Fibroblast of gingiva (primary cell): ENCODE measurements at regions not wholly inside any gene's neighbourhood (a gene's known extent, or its start where the extent isn't known, plus 50 kb on each side); places are given as distances from the start of the nearest gene placed in this dataset.
"Not testable (repeated sequence)": the region's sequence is repeated elsewhere in the genome, so short reads cannot be mapped to it uniquely, and the experiment has no call there.

ENCODE experiments used
- DNase-seq: peaks from one replicate; pipeline ENCODE4 v3.0.0-alpha.2; 2011; ENCODE audit warnings: low read depth

DNA sequence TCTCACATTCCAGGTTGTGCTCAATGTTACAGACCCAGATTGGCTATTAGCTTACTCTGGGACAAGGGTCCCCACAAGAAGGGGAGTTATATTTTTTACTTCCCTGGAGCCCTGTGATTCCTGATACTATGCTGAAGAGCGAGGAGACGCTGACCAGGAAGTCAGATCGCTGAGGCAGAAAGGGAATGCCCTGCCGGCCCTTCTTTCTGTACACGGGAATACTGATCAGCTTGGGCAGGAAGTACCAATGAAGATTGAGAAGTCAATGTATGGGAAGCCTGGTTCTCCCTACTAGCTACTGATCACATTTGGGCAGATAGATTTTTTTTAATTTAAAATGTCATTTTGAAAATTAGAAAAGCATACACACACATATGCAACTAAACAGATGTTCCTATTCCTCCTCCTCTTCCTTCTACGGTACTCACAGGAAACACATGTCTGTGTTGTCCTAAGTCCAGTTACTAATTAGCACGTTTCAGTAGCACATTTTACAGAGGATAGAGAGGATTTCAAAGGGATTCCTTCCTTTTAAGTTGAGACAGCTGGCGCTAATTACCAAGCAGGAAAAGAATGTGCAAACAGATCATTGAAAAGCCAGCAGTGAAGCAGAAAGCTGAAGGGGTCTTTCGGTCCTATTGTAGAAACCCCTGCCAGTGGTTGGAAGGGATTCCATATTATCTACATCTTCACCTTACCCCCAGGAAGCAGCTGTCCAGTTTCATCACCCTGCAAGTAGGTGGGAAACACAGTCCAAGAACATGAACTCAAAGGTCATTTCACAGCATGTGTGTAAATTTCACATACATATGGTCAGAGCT, 292.4 kb downstream of the DUSP6 start:
- DNase-seq: peak; percentile 14

DNA sequence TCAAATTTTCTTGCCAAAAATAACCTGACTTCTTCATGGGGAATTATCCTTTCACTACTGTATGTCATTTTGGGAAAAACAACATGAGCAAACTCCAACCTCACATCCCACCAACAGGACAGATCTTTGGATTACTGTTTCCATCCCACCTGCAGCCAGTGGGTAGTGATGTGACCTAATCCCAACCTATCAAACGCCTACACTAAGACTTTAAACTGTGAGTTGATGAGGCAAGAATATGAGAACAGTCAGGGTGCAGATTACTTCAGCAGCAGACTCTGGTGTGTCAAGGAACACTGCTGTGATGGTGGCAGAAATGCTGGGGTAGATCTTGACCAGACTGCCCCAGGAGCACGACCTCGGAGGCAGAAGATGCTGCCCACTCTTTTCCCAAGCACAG, 293.2 kb downstream of the DUSP6 start:
- DNase-seq: no peak

DNA sequence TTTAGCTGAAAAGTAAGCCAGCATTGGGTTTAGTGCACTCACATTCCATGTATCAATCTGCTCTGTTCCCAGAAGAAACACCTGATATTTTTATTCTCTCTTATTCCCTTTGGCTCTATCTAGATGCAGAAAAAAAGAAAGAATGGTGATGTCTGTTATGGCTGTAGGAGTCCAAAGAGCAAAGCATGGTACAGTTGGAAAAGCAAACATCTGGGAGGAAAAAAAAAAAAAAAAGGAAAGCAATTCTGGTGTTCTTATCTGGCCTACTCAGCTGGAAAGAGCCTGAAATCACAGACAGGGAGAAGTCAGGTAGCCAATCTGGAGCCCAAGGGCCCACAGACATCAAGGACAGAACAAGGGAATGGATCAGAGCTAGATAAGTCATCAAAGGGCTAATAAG, 293.9 kb downstream of the DUSP6 start:
- no peak for DNase-seq

DNA sequence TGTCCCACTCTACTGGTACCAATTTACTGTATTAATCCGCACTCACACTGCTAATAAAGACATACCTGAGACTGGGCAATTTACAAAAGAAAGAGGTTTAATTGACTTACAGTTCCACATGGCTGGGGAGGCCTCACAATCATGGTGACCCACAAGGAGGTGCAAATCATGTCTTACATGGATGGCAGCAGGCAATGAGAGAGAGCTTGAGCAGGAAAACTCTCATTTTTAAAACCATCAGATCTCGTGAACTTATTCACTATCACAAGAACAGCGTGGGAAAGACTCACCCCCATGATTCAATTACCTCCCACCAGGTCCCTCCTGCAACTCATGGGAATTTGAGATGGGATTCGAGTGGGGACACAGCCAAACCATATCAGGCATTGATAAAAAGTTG, 298.5 kb downstream of the DUSP6 start:
- not testable (repeated sequence) for DNase-seq

DNA sequence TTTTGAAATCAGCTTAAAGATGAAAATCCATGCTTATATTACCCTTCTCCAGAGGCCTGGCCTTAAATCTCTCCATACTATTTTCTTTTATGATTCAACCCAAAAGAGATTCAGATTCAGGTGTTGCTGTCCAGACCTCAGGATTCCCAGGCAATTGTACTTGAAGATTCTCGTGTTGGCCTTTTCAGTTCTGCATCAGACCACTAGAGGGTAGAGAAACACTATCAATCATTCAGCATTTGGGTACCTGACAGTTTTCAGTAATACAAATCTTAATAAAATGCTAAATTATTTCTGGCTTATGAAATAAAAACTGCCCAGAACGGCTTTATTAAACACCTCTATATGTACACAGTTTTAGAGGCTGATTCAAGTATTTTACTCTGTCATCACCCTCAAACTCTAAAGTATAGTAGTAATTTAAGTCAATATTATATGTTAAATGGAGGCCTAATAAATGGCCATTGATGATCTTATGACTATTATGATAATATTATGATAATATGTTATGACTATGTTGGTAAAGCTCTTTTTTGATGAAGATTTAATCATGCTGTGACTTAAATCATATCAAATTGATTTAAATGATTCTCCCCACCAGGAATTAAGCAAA, 301.1 kb downstream of the DUSP6 start:
- DNase-seq: peak; percentile 56

DNA sequence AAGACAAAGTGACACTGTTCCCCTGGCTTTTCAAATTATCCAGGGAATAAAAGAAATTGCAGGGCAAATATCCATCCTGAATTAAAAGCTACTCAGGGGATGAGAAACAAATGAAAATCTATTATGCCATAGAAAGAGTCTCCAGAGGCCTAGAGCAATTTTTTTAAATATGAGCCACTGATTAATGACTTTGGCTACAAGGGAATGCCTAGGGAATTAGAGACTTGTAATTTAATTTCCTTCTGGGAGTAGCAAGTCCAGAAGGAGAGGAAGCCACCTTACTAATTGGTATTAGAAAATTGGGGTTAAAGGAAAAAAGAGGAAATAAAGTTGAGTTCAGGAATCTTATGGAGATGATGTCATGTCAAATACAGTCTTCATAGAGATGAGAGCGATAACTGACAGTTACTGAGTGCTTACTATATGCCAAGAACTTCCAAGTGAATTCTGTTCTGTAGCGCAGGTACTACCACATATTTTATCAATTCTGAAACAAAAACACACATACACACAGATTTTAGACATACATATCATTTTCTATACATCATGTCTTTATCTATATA, 304.4 kb downstream of the DUSP6 start:
- DNase-seq: no peak

DNA sequence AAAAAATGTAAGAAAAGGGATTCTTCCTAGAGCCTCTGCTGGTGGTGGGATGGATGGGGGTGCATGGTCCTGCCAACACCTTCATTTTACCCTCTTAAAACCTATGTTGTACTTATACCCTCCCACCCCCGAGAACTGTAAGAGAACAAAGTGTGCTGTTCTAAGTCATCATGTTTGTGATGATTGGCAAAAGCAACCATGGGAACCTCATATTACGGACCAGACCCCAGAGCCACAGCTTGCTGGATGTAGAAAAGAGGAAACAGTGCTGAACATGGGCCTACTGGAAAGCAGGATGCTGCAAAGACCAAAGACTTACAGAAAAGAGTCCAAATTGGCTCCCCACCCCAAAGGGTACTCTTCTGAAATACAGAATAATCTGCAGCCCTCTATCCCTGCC, 311.2 kb downstream of the DUSP6 start:
- no peak for DNase-seq

DNA sequence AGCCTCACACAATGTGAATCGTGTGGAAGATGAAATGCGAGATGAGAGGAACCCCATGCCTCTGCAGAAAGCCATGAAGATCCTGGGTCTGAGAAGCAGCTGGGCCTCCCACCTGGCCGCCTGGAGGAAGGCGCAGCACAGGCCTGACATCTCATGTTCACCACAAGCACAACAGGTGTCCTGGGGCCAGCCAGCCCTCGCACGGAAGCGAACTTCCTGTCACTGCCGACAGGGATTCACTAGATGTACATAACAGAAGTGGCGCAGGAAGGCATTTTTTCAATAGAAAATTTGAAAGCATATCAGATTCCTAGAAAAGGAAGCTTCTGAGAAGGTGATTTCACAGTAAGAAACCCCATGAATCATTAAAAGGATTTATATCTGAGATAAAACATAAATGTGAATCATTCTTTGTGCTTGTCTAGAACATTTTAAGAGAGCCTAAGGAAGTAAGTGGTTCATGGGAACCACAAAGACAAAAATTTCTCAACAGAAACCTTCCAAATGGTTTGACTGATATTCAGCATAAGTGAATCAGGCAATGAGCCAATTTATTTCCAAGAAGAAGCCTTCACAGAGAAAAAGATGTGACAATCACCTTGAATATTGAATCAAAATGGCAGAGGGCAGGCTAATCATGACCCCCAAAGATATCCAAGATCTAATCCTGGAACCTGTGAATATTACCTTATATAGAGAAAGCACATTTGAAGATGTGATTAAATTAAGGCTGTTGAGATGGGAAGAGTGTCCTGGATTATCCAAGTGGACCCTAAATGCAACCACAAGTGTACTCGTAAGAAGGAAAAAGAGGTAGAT, 311.9 kb downstream of the DUSP6 start:
- no peak for DNase-seq

DNA sequence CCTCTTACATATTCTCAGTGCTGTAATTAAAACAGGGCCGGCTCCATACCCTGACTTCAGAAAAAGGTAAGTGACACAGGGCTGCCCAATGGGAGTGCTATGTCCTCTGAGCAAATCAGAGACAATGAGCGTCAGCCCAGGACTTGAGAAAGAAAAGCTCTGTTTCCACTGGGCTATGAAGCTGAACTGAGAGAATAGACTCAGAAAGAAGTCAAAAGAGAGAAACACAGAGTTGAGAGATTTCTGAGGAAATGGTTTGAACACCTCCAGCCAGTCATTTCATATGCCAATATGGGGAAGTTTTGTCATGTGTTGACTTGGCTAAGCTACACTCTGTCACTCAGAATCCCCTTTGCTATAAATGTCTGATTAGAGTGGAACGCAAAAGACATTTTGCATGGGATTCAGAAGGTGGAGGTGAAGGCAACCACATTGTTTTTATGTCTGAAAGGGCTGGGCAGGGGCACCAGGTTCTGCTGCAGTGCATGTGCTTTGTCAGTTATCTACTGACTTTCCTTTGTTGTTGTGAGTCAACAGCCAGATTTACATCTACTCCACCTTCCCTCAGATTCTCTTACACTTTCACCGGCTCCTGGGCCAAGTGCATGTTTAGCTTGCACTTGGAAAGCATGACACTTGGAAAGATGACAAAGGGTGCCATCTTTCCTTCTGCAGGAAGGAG, 313.3 kb downstream of the DUSP6 start:
- DNase-seq: no peak

DNA sequence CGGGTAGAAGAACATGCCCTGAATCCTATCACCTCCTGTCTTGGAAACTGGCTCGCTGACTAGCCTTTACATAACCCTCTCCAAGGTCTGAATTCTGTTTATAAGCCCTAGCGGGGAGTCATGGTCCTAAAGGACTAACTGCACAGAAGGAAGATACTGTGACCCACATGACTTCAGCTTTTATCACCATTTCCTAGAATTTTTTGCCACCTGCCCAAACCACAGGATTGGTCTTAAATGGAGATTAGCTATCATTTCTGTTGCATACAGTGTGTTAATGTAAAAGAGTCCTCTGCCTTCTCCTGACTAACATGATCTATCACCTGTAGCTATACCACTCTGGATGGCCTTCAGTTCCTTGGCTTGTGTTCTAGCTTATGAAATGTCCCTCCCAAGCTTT, 319.2 kb downstream of the DUSP6 start:
- no peak for DNase-seq

DNA sequence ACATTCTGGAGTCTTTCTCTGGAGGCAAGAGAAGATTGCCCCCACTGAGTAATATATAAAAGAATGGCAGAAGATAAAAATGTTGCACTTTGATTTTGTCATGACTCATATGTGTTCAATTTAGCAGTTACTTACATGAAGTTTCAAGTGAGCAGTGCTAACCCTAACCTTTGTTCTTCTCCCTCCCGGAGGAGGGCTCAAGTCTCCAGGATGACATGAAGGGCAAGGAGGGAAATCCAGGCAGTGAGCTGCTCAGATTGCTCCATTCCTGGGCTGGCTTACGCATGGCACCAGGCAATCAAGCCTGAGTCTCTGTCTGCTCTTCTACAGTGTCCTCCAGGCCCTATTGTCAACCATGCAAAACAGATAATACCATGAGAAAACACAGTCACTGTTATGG, 322.3 kb downstream of the DUSP6 start:
- no peak for DNase-seq

DNA sequence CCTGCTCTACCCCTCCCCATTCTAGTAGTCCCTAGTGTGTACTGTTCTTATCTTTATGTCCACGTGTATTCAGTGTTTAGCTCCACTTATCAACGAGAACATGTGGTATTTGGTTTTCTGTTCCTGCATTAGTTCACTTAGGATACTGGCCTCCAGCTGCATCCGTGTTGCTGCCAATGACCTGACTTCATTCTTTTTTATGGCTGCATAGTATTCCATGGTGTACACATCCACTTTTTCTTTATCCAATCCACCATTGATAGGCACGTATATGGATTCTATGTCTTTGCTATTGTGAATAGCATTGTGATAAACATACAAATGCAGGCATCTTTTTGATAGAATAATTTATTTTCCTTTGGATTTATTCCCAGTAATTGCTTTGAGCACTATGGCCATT, 327.7 kb downstream of the DUSP6 start:
- DNase-seq: no peak

DNA sequence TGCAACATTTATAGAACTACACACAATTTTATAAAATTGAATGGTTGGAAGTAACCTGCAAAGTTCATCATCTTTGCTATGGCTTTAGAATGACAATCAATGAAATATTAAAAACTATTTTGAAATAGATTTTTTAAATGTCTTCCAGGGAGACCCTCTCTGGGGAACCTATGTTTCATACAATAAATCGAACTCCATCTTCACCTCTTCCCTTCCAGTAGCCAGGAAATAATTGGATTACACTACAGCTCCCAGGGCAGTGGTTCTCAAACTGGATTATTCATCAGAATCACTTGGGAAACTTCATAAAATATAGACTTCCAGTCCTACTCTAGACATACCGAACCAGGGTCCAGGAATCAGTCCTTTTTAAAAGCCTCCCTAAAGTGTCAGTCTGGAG, 328.4 kb downstream of the DUSP6 start:
- no peak for DNase-seq

DNA sequence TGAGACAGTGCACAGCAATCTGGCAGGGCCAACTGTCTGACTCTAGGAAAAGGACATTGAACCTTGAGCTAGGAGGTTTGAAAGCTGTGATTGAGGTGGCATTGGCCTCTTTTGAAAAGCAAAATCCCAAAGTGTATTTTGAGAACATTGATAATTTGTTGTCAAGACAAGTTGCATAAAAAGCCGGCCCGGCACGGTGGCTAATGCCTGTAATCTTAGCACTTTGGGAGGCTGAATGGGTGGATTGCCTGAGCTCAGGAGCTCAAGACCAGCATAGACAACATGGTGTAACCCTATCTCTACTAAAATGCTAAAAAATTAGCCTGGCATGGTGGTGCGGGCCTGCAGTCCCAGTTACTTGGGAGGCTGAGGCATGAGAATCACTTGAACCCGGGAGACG, 331.6 kb downstream of the DUSP6 start:
- DNase-seq: no peak

DNA sequence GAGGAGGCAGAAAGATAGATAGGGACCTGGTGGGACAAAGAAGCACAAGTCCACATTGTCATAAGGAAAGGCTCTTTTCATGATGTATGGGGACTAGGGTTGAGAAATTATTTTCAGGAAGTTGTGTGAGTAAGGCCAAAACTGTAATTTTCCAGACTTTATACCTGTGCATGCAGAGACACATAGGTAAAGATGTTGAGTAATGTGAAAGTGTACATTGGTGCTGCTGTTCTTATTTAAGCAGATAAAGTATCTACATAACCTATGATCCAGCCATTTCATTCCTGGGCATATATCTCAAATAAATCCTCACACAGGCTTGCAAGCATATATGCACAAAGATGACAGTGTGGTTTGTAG, 332.2 kb downstream of the DUSP6 start:
- no peak for DNase-seq

DNA sequence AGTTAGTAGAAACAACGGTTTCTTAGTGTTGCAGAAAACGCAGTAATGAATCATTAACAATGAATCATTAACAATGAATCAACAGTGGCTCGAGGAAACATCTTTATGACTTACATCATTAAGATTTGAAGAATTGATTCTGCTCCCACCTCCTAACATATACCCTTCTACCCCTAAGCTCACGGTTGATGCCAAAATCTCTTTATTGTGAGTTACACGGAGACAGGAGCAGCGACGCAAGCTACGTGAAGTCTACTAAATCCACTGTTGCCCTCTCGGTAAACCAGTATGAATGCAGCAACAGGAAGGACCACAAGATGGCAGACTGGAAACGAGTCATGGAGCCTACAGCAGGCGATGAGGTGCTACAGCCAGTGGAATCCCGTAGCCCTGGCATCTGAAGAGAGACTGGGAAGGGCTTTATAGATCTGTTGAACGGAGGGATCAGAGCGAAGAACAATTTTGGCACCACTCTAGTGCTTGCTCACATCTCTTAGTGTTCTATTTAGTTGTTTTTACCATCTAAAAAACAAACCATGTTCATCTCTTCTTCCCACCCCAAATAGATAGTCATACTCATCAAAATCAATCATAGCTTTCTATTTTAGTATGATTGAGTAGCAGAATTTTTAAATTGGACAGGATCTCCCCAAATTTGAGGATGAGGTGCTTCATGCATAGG, 332.7 kb downstream of the DUSP6 start:
- peak; percentile 70 for DNase-seq

DNA sequence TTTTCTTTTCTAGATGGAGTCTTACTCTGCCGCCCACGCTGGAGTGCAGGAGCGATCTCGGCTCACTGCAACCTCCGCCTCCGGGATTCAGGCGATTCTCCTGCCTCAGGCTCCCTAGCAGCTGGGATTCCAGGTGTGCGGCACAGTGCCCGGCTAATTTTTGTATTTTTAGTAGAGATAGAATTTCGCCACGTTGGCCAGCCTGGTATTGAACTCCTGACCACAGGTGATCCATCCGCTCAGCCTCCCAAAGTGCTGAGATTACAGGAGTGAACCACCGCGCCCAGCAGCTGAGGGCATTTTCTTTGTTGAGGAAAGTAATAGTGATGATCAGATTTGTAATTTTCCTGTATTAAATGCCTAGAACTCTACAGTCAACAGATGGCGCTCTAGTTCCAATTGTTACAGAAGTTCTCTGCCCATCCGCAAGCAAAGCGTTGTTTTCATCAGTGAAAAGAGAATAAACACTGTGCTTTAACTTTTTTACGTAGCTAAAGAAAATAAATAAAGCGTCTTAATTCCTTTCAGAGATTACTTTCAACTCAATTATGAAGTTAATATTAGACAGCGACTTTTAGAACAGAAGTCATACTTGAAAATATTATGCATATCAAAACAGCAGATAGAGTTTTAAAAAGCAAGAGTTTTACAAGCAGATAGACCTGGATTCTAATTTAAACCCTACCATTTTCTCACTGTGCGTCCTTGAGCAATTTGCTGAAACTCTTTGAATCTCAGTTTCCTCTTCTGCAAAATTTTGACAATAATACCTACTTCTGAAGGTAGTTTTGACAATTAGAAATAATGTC, 335.1 kb downstream of the DUSP6 start:
- DNase-seq: peak; percentile 56

DNA sequence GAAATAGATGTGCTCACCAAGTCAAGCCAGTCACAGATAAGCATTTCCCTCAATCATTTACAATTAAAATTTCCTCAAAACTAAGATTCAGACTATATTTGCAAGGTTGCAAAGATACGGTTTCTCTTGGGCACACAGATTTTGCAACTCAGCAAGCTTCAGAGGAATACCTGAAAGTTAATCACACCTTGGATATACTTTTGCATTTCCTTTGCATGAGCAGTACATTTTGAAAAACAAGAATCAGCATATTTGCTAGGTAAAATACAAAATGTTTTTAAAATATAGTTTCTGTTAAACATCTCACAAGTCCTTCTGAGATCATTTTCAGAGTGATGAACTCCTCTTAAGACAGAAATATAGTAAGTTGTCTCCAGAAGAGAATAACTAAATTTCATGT, 336.9 kb downstream of the DUSP6 start:
- no peak for DNase-seq

DNA sequence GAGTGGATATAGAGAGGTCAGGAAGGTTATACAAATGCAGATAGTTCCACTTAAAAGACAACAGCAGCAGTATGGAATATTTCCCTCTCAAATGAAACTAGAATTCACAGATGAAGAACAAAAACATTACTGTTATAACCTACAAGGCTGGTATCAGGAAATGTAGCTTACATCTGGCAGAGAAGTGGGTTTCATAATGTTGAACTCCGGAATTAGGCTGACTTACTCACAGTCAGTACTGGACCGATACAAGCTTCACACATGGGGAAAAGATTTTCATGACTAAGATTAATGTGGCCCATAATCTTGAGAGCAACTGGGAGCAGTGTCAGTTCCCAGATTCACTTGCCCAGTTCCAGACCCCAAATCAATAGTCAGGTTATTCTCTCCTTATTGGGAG, 353.9 kb downstream of the DUSP6 start:
- DNase-seq: peak; percentile 10

DNA sequence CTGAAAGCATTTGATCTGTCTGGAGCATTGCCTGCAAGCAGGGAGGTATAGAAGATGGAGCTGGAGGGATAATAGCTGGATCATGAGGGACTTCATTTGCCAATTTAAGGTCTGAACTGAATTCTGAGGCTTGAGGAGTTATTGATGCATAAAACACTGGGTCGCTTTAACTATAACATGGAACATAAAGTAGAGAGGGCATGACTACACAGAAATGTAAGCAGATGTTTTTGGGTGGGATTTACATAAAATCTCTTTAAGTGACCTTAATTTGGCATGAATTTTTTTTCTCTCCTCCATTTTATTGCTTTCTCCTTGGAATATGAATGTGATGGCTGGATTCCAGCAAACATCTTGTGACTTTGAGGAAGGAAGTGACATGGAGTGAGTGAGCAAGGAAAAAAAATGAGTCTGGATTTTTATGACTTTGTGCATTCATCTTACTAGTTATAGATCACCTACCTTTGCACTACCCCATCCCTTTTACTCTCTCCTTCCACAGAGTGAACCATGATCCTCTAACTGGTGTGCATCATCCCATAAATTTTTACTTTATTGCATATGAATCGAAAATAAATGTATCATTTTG, 356.0 kb downstream of the DUSP6 start:
- DNase-seq: no peak
